CD14-positive monocyte (primary cell): ENCODE measurements at regions not wholly inside any gene's neighbourhood (a gene's known extent, or its start where the extent isn't known, plus 50 kb on each side); places are given as distances from the start of the nearest gene placed in this dataset.

Source experiments
- DNase-seq, 3 donors: peaks; one replicate each; pipeline ENCODE4 v3.0.0-alpha.2; 2011 to 2022
- H2AFZ ChIP-seq: 2 replicates; pipeline ENCODE4 v1.6.0; 2012; ENCODE audit warnings: mild to moderate bottlenecking, low read depth, low read length, inconsistent platforms; ENCODE audit not compliant: insufficient read depth, poor library complexity, severe bottlenecking
- H3K27ac ChIP-seq, 2 donors: 1 replicate in 1 of 2; 2 replicates in 1 of 2; pipeline ENCODE4 v1.5.1; 2012 to 2013; ENCODE audit warnings: low read length in 2 of 2, control low read depth in 1 of 2, inconsistent platforms in 1 of 2, low read depth in 1 of 2, mild to moderate bottlenecking in 1 of 2
- H3K27me3 ChIP-seq, 2 donors: one replicate each; pipeline versions ENCODE4 v1.6.0 to v1.6.1; 2011 to 2013; ENCODE audit warnings: low read length in 2 of 2; ENCODE audit not compliant: control insufficient read depth in 2 of 2, insufficient read depth in 2 of 2
- H3K36me3 ChIP-seq, 2 donors: replicated peaks in 1 of 2; 1 replicate in 1 of 2; 2 replicates in 1 of 2; pipeline versions ENCODE4 v1.5.1 to v1.6.1; 2012 to 2013; ENCODE audit warnings: low read length in 2 of 2, control low read depth in 1 of 2, inconsistent platforms in 1 of 2, mild to moderate bottlenecking in 1 of 2; ENCODE audit not compliant: insufficient read depth in 2 of 2, control insufficient read depth in 1 of 2
- H3K4me1 ChIP-seq, 2 donors: 1 replicate in 1 of 2; 2 replicates in 1 of 2; pipeline versions ENCODE4 v1.5.1 to v1.6.1; 2012 to 2013; ENCODE audit warnings: low read length in 2 of 2, control low read depth in 1 of 2, inconsistent platforms in 1 of 2, mild to moderate bottlenecking in 1 of 2, moderate library complexity in 1 of 2; ENCODE audit not compliant: insufficient read depth in 2 of 2, control insufficient read depth in 1 of 2
- H3K4me2 ChIP-seq: replicated peaks from 2 replicates; pipeline ENCODE3; 2012; ENCODE audit warnings: low read length, moderate library complexity, mild to moderate bottlenecking; ENCODE audit not compliant: poor library complexity, severe bottlenecking; ENCODE audit errors: extremely low read depth
- H3K4me3 ChIP-seq, 3 experiments: fragments of 200-600 bp in 1 of 3; sonication (generic) in 1 of 3; replicated peaks in 1 of 3; 1 replicate in 2 of 3; 2 replicates in 1 of 3; pipeline ENCODE4 v1.5.1; 2011 to 2013; ENCODE audit warnings: low read length in 3 of 3, mild to moderate bottlenecking in 3 of 3, control low read depth in 2 of 3, low read depth in 2 of 3, inconsistent platforms in 1 of 3, moderate library complexity in 1 of 3
- H3K79me2 ChIP-seq: 2 replicates; pipeline ENCODE4 v1.6.0; 2012; ENCODE audit warnings: mild to moderate bottlenecking, control low read depth, inconsistent platforms, low read length, moderate library complexity; ENCODE audit not compliant: insufficient read depth
- H3K9ac ChIP-seq: 2 replicates; pipeline ENCODE4 v1.6.0; 2017; ENCODE audit warnings: low read length, mild to moderate bottlenecking; ENCODE audit not compliant: insufficient read depth, poor library complexity, severe bottlenecking
- H3K9me3 ChIP-seq, 2 donors: replicated peaks in 1 of 2; 1 replicate in 1 of 2; 2 replicates in 1 of 2; pipeline versions ENCODE4 v1.5.1 to v1.6.1; 2012 to 2013; ENCODE audit warnings: low read length in 2 of 2, control low read depth in 1 of 2; ENCODE audit not compliant: control insufficient read depth in 1 of 2, insufficient read depth in 1 of 2
- H4K20me1 ChIP-seq: 2 replicates; pipeline ENCODE4 v1.6.0; 2012; ENCODE audit warnings: mild to moderate bottlenecking, low read length, control low read depth, moderate library complexity; ENCODE audit not compliant: insufficient read depth
- H3K27ac Mint-ChIP-seq, 7 donors: one replicate each; pipeline ENCODE4 v1.8.0; 2020; ENCODE audit warnings: mild to moderate bottlenecking in 7 of 7, mixed read lengths in 7 of 7, moderate library complexity in 6 of 7, inconsistent platforms in 2 of 7
- H3K27me3 Mint-ChIP-seq, 3 donors: one replicate each; pipeline ENCODE4 v1.8.0; 2021 to 2022; ENCODE audit warnings: low read depth in 3 of 3, mild to moderate bottlenecking in 3 of 3, mixed read lengths in 3 of 3, moderate library complexity in 3 of 3, inconsistent platforms in 1 of 3
- H3K36me3 Mint-ChIP-seq, 2 donors: one replicate each; pipeline ENCODE4 v1.8.0; 2020; ENCODE audit warnings: mixed read lengths in 2 of 2, inconsistent platforms in 1 of 2, mild to moderate bottlenecking in 1 of 2
- H3K4me1 Mint-ChIP-seq: one replicate; pipeline ENCODE4 v1.8.0; 2020; ENCODE audit warnings: mild to moderate bottlenecking, mixed read lengths
- H3K4me3 Mint-ChIP-seq, 2 donors: one replicate each; pipeline ENCODE4 v1.8.0; 2020; ENCODE audit warnings: mild to moderate bottlenecking in 2 of 2, mixed read lengths in 2 of 2, moderate library complexity in 1 of 2
- H3K9me3 Mint-ChIP-seq, 7 donors: one replicate each; pipeline ENCODE4 v1.8.0; 2020 to 2022; ENCODE audit warnings: mixed read lengths in 7 of 7, mild to moderate bottlenecking in 6 of 7, moderate library complexity in 6 of 7, inconsistent platforms in 2 of 7
- WGBS: methylation state at CpG from one replicate; pipeline ENCODE4 v1.1.5; 2013; ENCODE audit warnings: missing lambda C conversion rate; ENCODE audit not compliant: insufficient coverage; 5-methylcytosine and 5-hydroxymethylcytosine counted together
- intact Hi-C, 2 donors: fragments of 100-400 bp; cut with micrococcal nuclease; formaldehyde crosslinking; loops; one replicate each; pipeline versions ENCODE4 v1.15.0 to v1.15.1; 2023
- TF ChIP-seq, protein P1 (sequence below): fragments of 200-600 bp; IDR thresholded peaks from one replicate; pipeline ENCODE4 v1.8.0; 2022; ENCODE audit warnings: antibody characterized with exemption, mild to moderate bottlenecking

DNA sequence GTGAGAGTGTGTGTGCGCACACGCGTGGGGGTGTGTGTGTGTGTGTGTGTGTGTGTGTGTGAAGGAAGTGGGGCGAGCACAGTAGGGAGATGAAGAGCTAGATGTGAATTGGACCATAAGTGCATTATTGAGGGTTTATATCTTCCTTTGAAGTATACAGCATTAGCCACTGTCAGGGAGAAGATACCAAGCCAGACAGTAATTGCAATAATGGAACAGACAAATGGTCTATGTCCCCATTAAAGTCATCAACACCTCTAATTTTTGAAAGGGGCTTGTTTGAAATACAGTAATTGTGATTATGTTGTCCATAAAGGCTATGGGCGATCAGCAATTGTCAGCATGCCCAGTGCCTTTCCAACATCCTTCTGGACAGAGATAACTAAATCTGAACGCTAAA is 429.2 kb upstream of the NR2F2 start:
- Mint-ChIP-seq H3K4me3 (no peak overlapping the region), H3K27me3 (peaks cover 2% of the 10 kb centered on the region in 3 donors), H3K9me3 (peaks cover 0 to 4% (median 0%) of the 10 kb centered on the region in 7 donors), H3K36me3 (no peaks in the 10 kb centered on the region), H3K27ac (no peak overlapping the region), H3K4me1 (no peaks in the 10 kb centered on the region)
- Histone ChIP-seq H3K27me3 (no peaks in the 10 kb centered on the region), H3K36me3 (no peaks in the 10 kb centered on the region), H3K4me3 (no peak overlapping the region), H3K27ac (no peak overlapping the region), H3K79me2 (no peaks in the 10 kb centered on the region), H3K4me1 (no peaks in the 10 kb centered on the region), H4K20me1 (no peaks in the 10 kb centered on the region), H2AFZ (no peak overlapping the region), H3K9ac (no peak overlapping the region), H3K9me3 (no peaks in the 10 kb centered on the region), H3K4me2 (no peak overlapping the region)
- no peak for DNase-seq
- TF ChIP-seq, protein P1, sequence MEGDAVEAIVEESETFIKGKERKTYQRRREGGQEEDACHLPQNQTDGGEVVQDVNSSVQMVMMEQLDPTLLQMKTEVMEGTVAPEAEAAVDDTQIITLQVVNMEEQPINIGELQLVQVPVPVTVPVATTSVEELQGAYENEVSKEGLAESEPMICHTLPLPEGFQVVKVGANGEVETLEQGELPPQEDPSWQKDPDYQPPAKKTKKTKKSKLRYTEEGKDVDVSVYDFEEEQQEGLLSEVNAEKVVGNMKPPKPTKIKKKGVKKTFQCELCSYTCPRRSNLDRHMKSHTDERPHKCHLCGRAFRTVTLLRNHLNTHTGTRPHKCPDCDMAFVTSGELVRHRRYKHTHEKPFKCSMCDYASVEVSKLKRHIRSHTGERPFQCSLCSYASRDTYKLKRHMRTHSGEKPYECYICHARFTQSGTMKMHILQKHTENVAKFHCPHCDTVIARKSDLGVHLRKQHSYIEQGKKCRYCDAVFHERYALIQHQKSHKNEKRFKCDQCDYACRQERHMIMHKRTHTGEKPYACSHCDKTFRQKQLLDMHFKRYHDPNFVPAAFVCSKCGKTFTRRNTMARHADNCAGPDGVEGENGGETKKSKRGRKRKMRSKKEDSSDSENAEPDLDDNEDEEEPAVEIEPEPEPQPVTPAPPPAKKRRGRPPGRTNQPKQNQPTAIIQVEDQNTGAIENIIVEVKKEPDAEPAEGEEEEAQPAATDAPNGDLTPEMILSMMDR = no peak
- intact Hi-C loops = no loop called here
- no CpG with 5 or more reads among the region's 6 CpGs for WGBS

DNA sequence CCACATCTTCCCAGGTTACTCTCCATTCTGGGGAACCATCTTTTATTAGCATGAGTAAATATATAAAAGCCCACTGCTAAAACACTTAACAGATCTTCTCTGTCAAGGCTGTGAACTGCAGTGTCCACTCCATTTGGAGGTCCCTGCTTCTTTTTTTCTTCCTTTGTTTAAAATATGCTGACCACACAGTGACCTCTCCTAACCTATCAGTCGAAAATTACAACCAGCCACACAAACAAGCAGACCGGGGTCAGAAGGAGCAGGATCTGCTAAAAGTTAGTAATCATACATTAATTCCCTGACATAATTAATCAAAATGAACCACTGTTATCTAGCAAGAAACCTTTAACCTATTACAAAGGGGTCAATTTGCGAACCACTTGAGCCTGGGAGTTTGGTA is 427.9 kb upstream of the NR2F2 start:
- H3K27ac Mint-ChIP-seq = no peak overlapping the region
- Histone ChIP-seq H3K4me3 (no peak overlapping the region), H3K79me2 (no peaks in the 10 kb centered on the region), H3K27me3 (no peaks in the 10 kb centered on the region), H3K4me2 (no peak overlapping the region), H2AFZ (no peak overlapping the region), H3K9ac (no peak overlapping the region), H3K27ac (no peak overlapping the region), H3K36me3 (no peaks in the 10 kb centered on the region), H4K20me1 (no peaks in the 10 kb centered on the region), H3K9me3 (no peaks in the 10 kb centered on the region), H3K4me1 (no peaks in the 10 kb centered on the region)
- 79% methylated on average over 2 of the region's 3 CpGs for WGBS
- no peaks in the 10 kb centered on the region for H3K4me1 Mint-ChIP-seq
- peaks cover 0 to 4% (median 2%) of the 10 kb centered on the region in 7 donors for H3K9me3 Mint-ChIP-seq
- no peaks in the 10 kb centered on the region for H3K36me3 Mint-ChIP-seq
- DNase-seq = no peak
- H3K4me3 Mint-ChIP-seq = no peak overlapping the region
- intact Hi-C loops = no loop called here
- TF ChIP-seq, protein P1 = no peak
- H3K27me3 Mint-ChIP-seq = peaks cover 2 to 6% (median 2%) of the 10 kb centered on the region in 3 donors
